ENCODE measurements at regions not wholly inside any gene's neighbourhood (a gene's known extent, or its start where the extent isn't known, plus 50 kb on each side); places are given as distances from the start of the nearest gene placed in this dataset.

DNA sequence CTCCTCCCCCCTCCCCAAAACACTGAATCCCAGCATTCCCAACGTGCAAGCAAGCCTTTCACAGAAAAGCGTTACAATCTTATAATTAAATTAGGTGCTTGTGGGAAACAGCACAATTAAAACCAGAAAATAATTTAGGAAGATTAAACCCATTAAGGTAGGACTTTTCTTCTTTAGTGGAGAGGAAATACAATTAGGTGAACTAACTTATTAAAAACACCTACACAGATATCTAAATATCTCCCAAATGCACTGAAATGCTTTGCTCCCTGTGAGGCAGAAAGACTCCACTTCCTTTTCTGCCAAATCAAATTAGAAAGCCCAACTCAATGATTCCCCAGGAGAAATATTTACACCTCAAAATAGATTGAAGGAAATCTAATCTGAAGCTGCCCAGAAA lies 60.9 kb upstream of the ETS2 start:
- no peaks in the 10 kb centered on the region for H3K36me3 Mint-ChIP-seq
- H3K9me3 Mint-ChIP-seq: peaks cover 0 to 4% (median 0%) of the 10 kb centered on the region in 7 donors
- H3K27ac Mint-ChIP-seq: no peak overlapping the region
- peaks cover 5 to 14% (median 6%) of the 10 kb centered on the region in 3 donors for H3K4me1 Mint-ChIP-seq
- no peak for ATAC-seq (ENCODE audit: low read depth in 2 of 2)
- no peak overlapping the region for H3K4me3 Mint-ChIP-seq
- H3K27me3 Mint-ChIP-seq: peaks cover 3 to 35% (median 24%) of the 10 kb centered on the region in 3 donors
- DNase-seq: no peak

DNA sequence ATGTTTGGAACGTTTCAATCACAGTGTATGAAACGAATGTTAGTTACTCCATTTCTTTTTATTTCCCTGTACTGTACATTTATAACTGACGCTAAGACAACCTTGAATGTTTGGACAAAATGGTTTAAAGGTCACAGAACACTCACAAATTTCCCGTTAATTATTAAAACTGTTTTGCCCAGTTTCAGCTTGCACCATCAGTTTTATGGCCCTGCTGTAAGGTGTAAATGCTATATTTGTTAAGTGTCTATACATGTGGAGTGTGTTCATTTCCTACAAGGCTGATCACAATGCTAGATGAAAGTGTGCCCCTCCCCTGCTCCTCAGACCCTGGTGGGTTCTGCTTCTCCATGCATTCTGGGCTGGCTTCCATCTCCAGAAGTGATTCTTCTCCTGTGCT lies 57.9 kb upstream of the ETS2 start:
- no peak for DNase-seq
- peaks cover 33 to 61% (median 35%) of the 10 kb centered on the region in 3 donors for H3K27me3 Mint-ChIP-seq
- H3K9me3 Mint-ChIP-seq: peaks cover 0 to 4% (median 0%) of the 10 kb centered on the region in 7 donors
- peaks cover 5 to 9% (median 8%) of the 10 kb centered on the region in 3 donors for H3K4me1 Mint-ChIP-seq
- ATAC-seq (ENCODE audit: low read depth in 2 of 2): no peak
- no peak overlapping the region for H3K4me3 Mint-ChIP-seq
- H3K36me3 Mint-ChIP-seq: peaks cover 5 to 8% of the 10 kb centered on the region in 2 donors
- H3K27ac Mint-ChIP-seq: no peak overlapping the region

GRCh38 chr21:38751379-38752050 lies 54.2 kb upstream of the ETS2 start:
- ATAC-seq (ENCODE audit: low read depth in 2 of 2): no peak
- peak overlapping the region in 1 of 6 donors; percentile 33 for H3K27ac Mint-ChIP-seq

GRCh38 chr21:38752051-38752505 lies 53.7 kb upstream of the ETS2 start:
- H3K9me3 Mint-ChIP-seq: no peaks in the 10 kb centered on the region
- DNase-seq: no peak
- H3K4me1 Mint-ChIP-seq: peaks cover 12 to 16% (median 16%) of the 10 kb centered on the region in 3 donors
- H3K36me3 Mint-ChIP-seq: peaks cover 5 to 8% of the 10 kb centered on the region in 2 donors
- no peak overlapping the region for H3K27ac Mint-ChIP-seq
- H3K27me3 Mint-ChIP-seq: peaks cover 33 to 51% (median 35%) of the 10 kb centered on the region in 3 donors
- no peak for ATAC-seq (ENCODE audit: low read depth in 2 of 2)
- H3K4me3 Mint-ChIP-seq: no peak overlapping the region

More at GRCh38 chr21:38751379-38752050, 54.2 kb upstream of the ETS2 start:
- peaks cover 0 to 4% (median 0%) of the 10 kb centered on the region in 7 donors for H3K9me3 Mint-ChIP-seq
- H3K36me3 Mint-ChIP-seq: peaks cover 5 to 8% of the 10 kb centered on the region in 2 donors
- H3K4me1 Mint-ChIP-seq: peaks cover 12 to 16% (median 16%) of the 10 kb centered on the region in 3 donors
- peak overlapping the region in 1 of 8 donors; percentile 55 for H3K4me3 Mint-ChIP-seq
- H3K27me3 Mint-ChIP-seq: peaks cover 35 to 56% (median 37%) of the 10 kb centered on the region in 3 donors
- no peak for DNase-seq

GRCh38 chr21:38753114-38753513 lies 52.6 kb upstream of the ETS2 start:
- ATAC-seq (ENCODE audit: low read depth in 2 of 2) (no peak), DNase-seq (no peak)
- H3K4me1 Mint-ChIP-seq: peaks cover 12 to 16% (median 16%) of the 10 kb centered on the region in 3 donors
- H3K27ac Mint-ChIP-seq: no peak overlapping the region
- H3K4me3 Mint-ChIP-seq: no peak overlapping the region
- H3K36me3 Mint-ChIP-seq: peaks cover 5 to 8% of the 10 kb centered on the region in 2 donors
- H3K9me3 Mint-ChIP-seq: peaks cover 0 to 1% (median 0%) of the 10 kb centered on the region in 7 donors
- H3K27me3 Mint-ChIP-seq: peaks cover 27 to 40% (median 35%) of the 10 kb centered on the region in 3 donors

DNA sequence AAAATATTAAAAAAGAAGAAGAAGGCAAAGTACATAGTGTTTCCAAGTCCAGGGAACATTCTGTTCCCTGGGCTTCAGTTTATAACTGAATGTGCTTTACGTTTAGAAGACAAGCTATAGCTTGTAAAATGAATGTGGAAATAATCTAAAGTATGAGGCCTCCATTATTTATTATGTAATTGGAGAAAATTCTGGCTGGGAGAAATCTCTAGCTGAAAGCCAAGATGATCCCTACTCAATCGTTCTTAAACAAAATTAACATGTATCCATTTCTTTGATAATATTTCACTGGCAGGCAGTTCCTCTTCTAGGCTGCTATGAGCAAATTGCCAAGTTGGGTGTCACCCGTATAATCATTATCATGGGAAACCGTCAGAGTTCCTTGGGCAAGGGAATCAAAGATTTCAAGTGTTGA lies 52.2 kb upstream of the ETS2 start:
- H3K36me3 Mint-ChIP-seq: peaks cover 5 to 8% of the 10 kb centered on the region in 2 donors
- peaks cover 0 to 1% (median 0%) of the 10 kb centered on the region in 7 donors for H3K9me3 Mint-ChIP-seq
- no peak overlapping the region for H3K4me3 Mint-ChIP-seq
- H3K27me3 Mint-ChIP-seq: peaks cover 27 to 36% (median 35%) of the 10 kb centered on the region in 3 donors
- no peak for DNase-seq
- H3K27ac Mint-ChIP-seq: no peak overlapping the region
- H3K4me1 Mint-ChIP-seq: peaks cover 12 to 16% (median 16%) of the 10 kb centered on the region in 3 donors
- no peak for ATAC-seq (ENCODE audit: low read depth in 2 of 2)

Data from naive B cell (primary cell).